ENCODE measurements at regions not wholly inside any gene's neighbourhood (a gene's known extent, or its start where the extent isn't known, plus 50 kb on each side); places are given as distances from the start of the nearest gene placed in this dataset.

- Mint-ChIP-seq H3K4me3 (no peak overlapping the region), H3K36me3 (no peaks in the 10 kb centered on the region), H3K9me3 (peaks cover 16% of the 10 kb centered on the region), H3K4me1 (no peaks in the 10 kb centered on the region), H3K27me3 (ENCODE audit: low read depth) (peaks cover 3% of the 10 kb centered on the region; the same call in 1 of the 2 replicates), H3K27ac (no peak overlapping the region)
- TF ChIP-seq TEAD4 (CRISPR knock-in tag; IDR thresholded peaks at IDR 0.05) = no peak
- TF ChIP-seq GABPB1 (CRISPR knock-in tag; IDR thresholded peaks at IDR 0.05) = no peak
- TF ChIP-seq AFF4 (CRISPR knock-in tag; IDR thresholded peaks at IDR 0.05; ENCODE audit: borderline replicate concordance) = no peak
- TF ChIP-seq ZNF512 (CRISPR knock-in tag; IDR thresholded peaks at IDR 0.05; ENCODE audit: borderline replicate concordance) = no peak
- no peak for TF ChIP-seq PREB (CRISPR knock-in tag; IDR thresholded peaks at IDR 0.05; ENCODE audit: borderline replicate concordance)
- no peak for TF ChIP-seq ELF4 (CRISPR knock-in tag; IDR thresholded peaks at IDR 0.05; ENCODE audit: low read depth)
- no peak for TF ChIP-seq JUN (CRISPR knock-in tag; IDR thresholded peaks at IDR 0.05)
- TF ChIP-seq USF2 (CRISPR knock-in tag; IDR thresholded peaks at IDR 0.05) = no peak
- no peak for TF ChIP-seq MYBL2 (CRISPR knock-in tag; IDR thresholded peaks at IDR 0.05)
- TF ChIP-seq SMAD4 (CRISPR knock-in tag; IDR thresholded peaks at IDR 0.05) = no peak
- no peak for TF ChIP-seq ZNF232 (CRISPR knock-in tag; IDR thresholded peaks at IDR 0.05)
- no peak for TF ChIP-seq ZNF416 (CRISPR knock-in tag; IDR thresholded peaks at IDR 0.05)
- no peak for TF ChIP-seq MAX (CRISPR knock-in tag; IDR thresholded peaks at IDR 0.05)
- TF ChIP-seq NFE2L1 (CRISPR knock-in tag; IDR thresholded peaks at IDR 0.05) = no peak
- no peak for TF ChIP-seq FOXJ3 (CRISPR knock-in tag; IDR thresholded peaks at IDR 0.05; ENCODE audit: borderline replicate concordance)
- DNase-seq (ENCODE audit: low spot score) (no peak), ATAC-seq (no peak)
- ChIA-PET POLR2A (no interaction called here), CTCF (interaction anchor here (0.6 kb wide), 1 partner anchor 202 kb away, joined by 4 read pairs; no protein-coding TSS in a partner anchor)
Observed at GRCh38 chr22:34430386-34430785, 510.1 kb upstream of the LARGE1 start.

- Mint-ChIP-seq H3K4me3 (no peak overlapping the region), H3K27ac (no peak overlapping the region), H3K4me1 (no peaks in the 10 kb centered on the region), H3K36me3 (no peaks in the 10 kb centered on the region), H3K27me3 (ENCODE audit: low read depth) (peaks cover 3% of the 10 kb centered on the region; the same call in 1 of the 2 replicates), H3K9me3 (peaks cover 14% of the 10 kb centered on the region)
- POLR2A ChIA-PET = no interaction called here
- CTCF ChIA-PET = no interaction called here
- ATAC-seq (no peak), DNase-seq (ENCODE audit: low spot score) (no peak)
- TF ChIP-seq USF2 (CRISPR knock-in tag; IDR thresholded peaks at IDR 0.05) = no peak
- no peak for TF ChIP-seq ZNF263 (CRISPR knock-in tag; IDR thresholded peaks at IDR 0.05; ENCODE audit: low read depth)
- TF ChIP-seq RORB (CRISPR knock-in tag; IDR thresholded peaks at IDR 0.05) = no peak
- no peak for TF ChIP-seq ZNF532 (CRISPR knock-in tag; IDR thresholded peaks at IDR 0.05; ENCODE audit: borderline replicate concordance)
- TF ChIP-seq JUN (CRISPR knock-in tag; IDR thresholded peaks at IDR 0.05) = no peak
- no peak for TF ChIP-seq STAT6 (CRISPR knock-in tag; conservative IDR thresholded peaks at IDR 0.05; ENCODE audit: low read depth)
- TF ChIP-seq ELF4 (CRISPR knock-in tag; IDR thresholded peaks at IDR 0.05; ENCODE audit: low read depth) = no peak
- no peak for TF ChIP-seq ZNF416 (CRISPR knock-in tag; IDR thresholded peaks at IDR 0.05)
Observed at GRCh38 chr22:34434371-34434770, 514.1 kb upstream of the LARGE1 start.

All from WTC11 (cell line).